ENCODE measurements at regions not wholly inside any gene's neighbourhood (a gene's known extent, or its start where the extent isn't known, plus 50 kb on each side); places are given as distances from the start of the nearest gene placed in this dataset.
"Not testable (repeated sequence)": the region's sequence is repeated elsewhere in the genome, so short reads cannot be mapped to it uniquely, and the experiment has no call there.

DNA sequence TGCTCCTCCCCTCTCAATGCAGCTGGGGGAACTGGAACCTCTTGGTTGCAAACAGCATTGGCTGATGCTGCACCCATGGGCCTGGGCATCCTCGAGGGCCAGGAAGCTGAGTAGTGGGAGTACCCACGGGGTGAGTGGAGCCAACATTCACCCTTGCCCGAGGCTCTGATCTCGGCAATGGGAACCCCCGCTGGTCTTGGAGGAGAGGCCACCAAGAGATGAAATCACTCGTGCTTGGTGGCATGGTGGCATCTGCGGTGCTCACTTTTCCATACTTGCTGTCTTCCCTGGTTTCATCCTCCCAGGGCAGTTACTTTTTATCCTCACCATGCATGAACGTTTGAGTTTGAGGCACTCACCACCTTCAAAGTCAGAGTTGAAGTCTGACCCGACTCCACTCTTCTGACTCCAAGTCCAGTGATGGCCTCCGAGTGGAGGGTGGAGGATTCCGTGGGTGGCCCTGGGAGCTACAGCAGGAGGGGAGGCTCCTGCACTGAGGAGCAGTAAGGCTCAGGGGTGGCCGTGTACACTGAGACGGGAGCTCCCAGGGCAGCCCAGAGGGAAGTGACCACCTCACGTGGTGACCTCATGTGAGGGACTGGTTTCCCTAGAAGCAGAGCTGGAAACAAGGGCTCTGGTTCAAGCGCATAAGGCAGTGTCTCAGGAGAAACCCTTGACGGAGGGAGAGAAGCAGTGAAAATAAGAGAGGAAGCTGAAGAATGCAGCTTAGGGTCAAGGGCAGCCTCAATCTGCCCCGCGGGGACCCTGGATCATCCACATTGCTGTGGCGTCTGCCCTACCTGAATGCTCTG is 349.1 kb downstream of the TCERG1L start:
- no peak for DNase-seq

DNA sequence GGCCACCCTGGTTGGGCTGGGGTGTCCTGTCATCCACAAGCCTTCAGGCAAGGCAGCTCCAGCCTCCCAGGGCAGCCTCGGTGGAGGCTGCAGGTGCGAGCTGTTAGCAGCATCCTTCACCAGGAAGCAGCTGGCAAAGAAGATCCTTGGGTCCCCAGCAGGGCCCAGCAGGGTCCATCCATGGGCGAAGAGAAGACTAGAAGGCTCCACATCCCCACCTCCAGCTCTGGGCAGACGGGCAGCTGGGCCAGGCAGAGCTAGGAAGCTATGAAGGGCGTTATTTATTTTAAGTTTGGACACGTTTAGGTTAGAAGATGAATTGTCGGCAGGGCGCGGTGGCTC is 348.5 kb downstream of the TCERG1L start:
- no peak for DNase-seq

DNA sequence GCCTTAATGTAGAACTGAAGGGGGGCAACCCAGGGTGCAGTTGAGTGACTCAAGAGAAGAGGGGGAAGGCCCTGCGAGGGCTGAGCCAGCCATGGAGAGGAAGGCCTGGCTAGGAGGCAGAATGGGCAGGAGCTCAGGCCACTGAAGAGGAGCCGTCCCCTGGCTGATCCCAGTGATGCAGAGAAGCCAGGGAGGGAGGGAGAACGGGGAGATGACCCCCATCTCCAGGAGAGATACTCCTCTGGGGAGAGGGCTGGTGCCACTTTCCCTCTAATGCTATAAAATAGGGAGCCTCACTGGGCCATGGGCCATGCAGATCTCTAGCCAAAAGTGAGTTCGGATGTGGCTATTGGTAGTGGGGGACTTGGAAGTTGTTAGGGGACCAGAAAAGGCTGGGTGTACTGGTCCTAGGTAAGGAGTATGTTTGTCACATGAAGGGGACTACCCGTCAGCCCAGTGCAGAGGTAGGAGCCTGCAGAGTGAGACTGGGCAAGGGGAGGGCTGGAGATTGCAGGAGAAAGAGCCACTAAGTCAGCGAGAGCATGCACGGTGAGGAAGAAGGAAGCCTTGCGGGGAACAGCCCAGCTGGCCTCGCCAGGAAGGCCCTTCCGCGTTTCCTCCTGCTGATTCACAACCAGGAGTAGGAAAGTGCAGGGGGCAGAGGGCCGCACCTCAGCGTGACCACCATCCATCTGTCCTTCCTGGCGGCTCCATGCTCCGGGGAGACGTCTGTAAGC is 347.6 kb downstream of the TCERG1L start:
- no peak for DNase-seq

DNA sequence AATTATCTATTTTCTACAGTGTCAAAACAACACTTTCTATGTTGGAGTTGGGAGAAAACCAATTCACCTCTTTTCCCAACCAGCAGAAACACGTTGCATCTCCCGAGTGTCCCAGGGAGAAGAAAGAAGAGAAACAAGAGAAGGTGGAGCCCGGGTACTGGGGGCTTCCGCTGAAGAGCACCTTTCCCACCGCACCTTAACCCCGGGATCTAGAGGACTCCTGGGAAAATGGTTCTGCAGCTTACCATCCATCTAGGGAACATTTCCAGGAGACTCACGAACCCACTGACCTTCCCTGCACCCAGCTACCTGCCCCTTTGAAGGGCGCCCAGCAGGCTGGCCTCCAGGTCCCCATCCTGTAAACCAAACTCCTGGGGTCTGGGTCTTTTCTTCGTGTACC is 346.8 kb downstream of the TCERG1L start:
- DNase-seq: no peak

DNA sequence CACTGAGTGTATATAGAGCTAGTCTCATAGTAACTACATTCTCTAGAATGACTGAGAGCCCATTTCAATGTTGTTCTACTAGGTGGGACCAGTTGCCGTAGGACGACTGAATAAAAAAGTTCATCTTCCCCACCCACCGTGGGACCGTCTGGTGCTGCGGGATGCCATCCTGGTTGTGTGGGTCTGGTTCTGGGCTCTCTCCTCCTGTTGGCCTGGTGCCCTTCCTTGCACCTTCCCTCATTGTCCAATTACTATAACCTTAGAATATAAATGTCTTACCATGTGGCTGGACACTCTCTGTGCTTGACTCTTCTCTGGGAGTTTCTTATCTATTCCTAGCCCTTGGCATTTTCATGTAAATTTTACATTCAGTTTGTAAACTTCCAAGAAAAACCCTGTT is 344.4 kb downstream of the TCERG1L start:
- no peak for DNase-seq

DNA sequence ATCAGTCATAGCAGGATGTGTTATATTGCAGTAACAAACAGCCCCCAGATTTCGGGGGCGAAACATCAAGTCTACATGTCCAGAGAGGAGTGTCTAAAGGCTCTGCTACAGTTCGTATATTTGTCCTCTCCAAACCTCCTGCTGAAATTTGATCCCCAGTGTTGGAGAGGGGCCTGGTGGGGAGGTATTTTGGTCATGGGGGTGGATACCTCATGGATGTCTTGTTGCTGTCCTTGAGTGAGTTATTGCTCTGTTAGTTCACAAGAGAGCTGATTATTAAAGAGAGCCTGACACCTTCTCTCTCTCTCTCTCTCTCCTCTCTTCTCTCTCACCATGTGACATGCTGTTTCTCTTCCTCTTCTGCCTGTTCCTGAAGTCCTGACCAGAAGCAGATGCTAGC is 343.7 kb downstream of the TCERG1L start:
- DNase-seq: no peak

DNA sequence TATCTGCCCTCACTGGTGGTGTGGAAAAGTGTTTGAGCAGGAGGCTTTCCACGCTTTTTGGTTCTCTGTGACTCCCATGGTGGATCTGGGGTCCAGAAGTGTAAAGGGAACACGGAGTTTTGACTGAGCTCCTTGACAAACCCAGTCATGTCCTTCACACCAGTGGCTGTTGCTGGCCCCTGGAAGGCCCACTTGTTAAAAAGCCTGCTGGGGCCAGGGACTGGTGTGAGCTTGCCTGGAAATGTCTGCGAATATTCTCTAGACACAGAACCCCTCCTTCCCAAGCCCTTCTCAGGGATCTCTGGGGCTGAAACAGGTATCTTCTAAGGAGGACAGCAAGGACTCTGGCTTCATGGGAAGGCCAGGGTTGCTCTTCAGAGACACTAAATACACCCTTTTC is 343.0 kb downstream of the TCERG1L start:
- no peak for DNase-seq

DNA sequence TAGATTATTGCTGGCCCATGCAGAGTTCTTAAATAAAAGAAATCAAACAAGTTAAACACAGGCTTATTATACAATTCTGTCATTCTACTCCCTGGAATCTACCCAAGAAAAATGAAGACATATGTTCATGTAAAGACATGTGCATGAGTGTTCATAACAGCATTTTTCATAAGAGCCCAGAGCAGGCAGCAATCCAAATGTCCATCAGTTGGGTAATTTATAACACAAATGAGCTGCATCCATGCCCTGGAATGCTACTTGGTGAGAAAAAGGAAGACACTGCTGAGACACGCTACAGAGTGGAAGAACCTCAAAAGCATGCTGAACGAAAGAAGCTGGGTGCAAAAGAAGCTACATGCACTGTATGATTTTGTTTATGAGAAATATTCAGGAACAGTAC is 342.6 kb downstream of the TCERG1L start:
- no peak for DNase-seq

DNA sequence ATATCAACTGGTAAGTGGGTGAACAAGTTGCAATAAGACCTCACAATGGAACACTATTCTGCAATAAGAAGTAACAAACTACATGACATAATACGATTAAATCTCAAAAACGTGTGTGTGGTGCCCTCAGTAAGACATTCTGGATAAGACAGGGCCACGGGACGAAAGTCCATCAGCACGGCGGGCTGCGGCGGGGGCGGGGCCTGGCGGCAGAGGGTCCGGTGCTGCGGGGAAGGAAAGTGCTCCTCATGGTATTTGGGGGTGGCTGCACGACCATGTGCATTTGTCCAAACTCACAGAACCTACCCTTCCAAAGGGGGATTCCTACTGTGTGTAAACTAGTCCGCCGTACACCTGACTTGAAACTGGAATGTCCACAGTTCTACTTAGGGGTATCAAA is 341.8 kb downstream of the TCERG1L start:
- DNase-seq: no peak

DNA sequence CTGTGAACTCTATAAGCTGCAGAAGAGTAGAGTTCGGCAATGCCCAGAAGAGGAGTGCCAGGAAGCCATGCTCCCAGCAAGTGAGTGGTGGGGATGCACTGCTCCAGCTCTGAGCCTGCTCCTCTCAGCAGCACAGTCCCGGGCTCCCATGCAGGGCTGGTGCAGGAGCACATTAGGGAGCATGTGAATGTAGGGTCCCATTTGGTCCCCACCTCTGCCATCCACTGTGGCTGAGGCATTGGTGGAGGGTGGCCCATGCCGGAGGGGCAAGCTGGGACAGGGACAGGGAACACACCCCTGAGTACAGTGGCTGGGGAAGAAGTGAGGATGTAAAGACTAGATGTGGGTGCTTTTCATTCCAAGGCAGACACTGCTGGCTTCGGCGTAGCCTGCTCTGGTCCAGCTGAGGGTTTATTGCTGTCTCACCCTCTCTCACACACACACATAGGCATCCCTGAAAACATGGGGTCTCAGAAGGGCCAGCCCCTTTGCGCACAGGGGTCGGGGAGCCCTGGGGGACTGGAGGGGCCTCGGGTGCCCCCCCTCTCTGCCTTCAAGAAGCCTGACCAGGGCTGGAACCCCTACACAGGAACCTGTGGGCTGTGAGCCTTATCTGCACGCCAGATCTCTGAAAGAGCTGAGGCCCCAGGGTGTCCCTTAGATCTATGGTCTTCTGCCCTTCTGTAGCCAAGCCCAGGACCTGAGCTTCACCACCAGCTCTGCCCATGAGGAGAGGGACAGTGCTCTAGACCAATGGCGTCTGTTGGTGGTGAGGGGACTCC is 341.0 kb downstream of the TCERG1L start:
- DNase-seq: no peak

DNA sequence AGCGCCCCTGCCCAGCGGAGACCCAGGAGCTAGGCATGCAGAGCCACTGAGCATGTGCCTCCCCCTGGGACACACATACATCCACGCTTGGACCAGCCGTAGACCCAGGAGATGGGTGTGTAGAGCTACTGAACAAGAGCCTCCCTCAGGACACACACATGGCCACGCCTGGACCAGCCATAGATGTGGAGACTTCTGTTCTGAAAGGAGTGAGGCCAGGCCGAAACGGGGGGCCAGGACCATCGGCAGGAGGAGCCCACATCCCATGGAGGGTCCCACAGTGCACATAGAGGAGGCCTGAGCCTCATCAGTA is 340.4 kb downstream of the TCERG1L start:
- no peak for DNase-seq

DNA sequence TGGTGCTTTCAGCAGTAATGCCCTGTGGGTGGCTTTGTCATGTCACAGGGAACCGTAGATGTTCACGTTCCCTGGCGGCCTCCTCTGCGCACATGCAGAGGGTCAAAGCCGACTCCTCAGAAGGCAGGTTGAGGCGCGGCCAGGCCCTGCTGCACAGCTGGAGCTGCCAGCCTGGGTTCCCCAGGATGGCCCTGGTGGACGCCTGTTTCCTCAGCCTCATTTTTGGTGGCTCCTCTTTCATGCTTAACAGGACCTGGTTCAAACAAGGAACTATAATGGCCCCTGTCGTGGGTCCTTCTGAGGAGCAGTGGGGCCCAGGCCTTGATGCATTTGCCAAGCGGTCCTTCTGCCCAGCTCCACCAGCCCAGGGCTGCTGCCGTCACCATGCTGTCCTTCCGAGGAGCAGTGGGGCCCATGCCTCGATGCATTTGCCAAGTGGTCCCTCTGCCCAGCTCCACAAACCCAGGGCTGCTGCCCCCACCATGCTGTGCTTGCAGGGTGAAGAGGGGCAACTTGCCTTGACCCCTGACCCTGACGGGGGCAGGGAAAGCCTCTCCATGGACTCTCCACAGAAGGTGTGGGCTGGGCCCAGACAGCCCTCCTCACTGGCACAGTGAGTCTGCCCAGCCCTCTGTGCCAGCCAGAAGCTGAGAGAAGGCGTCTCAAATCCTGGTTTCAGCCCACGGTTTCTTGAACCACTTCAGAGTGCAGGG is 338.2 kb downstream of the TCERG1L start:
- no peak for DNase-seq

DNA sequence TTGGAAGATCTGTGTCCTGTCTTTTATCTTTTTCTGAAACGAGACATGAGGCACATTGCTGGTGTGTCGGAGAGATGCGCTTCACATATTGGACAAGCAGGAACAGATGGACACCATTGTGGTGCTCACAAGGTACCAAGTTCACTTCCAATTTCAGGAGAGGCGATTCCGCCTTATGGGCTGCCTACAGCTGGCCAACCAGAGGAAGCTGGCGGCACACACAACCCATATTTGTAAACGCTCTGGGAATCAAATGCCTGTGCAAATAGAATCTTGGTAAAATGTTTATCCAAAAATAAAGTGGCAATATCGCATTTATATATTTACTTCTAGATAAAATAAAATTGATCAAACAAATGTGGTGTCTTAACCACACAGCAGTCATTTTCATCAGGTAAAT is 337.4 kb downstream of the TCERG1L start:
- DNase-seq: no peak

DNA sequence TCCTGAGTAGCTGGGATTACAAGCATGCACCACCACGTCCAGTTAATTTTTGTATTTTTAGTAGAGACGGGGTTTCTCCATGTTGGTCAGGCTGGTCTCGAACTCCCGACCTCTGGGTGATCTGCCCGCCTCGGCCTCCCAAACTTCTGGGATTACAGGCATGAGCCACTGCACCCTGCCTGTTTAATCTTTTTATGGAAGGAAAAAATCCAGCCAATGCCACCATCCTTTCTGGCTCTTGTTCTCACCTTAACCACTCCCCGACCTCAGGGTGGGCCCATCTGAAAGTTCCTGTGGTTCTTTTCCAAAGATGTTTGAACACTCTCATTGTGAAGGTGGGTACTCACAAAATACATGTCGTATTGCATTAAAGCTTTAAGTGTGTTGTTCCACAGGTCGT is 336.2 kb downstream of the TCERG1L start:
- DNase-seq: not testable (repeated sequence)

DNA sequence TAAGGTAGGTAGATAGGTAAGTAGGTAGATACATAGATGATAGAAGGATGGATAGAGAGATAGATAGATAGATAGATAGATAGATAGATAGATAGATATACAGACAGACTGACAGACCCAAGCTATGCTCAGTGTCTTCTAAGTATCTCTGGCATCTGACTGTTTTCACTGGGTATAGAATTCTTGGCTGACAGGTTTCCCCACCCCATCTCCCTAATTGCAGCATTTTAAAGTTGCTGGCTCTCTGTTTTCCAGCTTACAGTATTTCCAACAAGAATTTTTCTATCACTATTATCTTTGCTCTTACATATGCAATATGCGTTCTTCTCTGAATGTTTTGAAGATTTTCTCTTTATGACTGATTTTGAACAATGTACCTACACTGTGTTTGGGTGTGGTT is 328.7 kb downstream of the TCERG1L start:
- DNase-seq: no peak

DNA sequence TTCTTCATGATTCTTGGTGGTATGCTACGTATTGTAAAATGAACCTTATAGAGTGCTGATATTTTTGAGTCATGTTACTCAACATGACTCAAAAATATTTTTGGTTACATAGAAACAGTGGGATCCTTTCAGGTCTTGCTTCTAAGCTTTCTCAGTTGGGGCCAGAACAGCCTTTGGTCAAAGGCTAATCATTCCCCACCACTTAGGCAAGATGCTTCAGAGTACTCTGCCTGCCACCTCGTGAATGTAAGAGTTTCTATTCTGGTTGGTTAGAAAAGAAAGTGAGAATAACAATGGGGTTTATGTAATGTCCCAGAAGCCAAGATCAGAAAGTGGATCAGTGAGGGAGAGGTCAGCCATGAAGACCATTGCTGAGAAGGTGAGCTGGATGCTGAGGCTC is 327.8 kb downstream of the TCERG1L start:
- DNase-seq: no peak

DNA sequence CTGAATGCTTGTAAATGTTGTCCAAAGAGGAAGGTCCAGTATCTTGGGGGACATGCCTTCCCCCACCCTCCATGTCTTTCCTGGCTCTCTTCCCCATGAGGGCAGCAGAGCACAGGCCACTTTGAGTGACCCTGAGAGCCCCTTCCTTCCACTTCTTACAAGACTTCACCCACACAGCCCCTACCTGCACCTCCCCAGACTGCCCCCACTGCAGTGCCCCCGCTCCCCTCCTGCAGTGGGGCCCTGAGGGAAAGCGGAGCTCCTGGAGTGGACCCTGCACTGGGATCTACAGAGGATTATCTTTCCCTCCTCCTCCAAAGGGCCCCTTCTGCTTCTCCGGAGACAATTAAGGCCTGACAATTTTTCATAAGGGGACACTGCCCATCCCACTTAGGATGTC is 326.8 kb downstream of the TCERG1L start:
- no peak for DNase-seq

DNA sequence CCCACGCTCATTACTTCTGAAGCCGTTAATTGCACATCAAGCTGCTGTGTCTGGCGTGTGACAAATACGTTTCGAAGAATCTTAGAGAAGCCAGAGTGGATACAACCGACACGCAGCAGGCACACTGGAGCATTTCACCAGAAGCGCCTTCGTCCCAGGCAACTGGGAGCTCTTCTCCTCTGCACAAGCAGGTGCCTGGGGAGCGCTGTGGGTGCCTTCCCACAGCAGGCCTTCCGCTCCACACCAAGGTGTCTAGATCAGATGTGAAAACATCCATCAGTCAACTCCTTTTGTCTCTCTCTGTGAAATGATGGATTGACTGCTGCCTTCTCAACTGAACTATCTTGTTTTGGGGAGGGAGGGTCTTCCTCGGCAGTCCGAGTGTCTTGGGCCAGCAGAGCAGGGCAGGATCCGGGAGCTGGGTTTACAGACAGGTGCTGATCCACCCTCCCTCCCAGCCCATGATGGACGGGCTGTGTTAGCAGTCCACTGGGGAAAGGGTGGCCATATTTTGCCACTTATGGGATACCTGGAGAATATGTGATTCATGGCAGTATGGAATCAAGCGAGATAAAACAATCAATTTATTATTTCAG is 326.3 kb downstream of the TCERG1L start:
- DNase-seq: no peak

DNA sequence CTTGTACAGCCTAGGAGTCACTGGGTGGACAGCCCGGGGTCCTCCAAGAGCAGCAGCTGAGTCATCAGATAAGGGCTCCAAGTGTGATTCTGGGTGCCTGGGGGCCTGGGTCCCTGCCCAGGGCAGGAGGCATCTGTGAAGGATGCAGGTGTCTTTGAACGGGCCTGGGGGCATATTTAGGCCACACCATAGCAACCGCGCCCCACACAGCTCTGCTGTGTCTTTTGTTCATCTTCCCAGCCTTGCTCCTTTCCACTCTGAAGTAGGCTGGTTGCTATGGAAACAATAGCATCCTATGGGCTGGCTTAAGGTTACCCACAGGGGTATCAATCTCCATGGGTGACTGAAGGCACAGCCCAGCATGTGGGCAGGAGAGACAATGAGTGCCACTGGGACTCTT is 324.7 kb downstream of the TCERG1L start:
- no peak for DNase-seq

DNA sequence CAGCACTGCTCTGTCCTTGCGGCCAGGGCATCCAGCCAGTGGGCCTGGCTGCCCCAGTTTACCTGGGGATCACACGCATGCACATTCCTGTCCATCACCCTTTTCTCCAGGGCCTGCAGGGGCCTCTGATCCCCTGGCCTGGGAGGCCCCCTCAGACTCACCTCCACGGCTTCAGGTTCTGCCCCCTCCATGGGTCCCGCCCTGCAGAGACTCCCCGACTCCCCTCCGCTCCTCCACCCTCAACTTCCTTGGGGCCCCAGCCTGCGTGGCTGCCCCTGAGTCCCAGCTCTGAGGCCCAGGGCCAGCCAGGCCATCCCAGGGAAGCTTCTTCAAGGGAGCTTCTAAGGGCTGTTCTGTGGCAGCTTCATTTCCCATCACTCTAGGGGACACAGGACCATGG is 324.1 kb downstream of the TCERG1L start:
- no peak for DNase-seq

DNA sequence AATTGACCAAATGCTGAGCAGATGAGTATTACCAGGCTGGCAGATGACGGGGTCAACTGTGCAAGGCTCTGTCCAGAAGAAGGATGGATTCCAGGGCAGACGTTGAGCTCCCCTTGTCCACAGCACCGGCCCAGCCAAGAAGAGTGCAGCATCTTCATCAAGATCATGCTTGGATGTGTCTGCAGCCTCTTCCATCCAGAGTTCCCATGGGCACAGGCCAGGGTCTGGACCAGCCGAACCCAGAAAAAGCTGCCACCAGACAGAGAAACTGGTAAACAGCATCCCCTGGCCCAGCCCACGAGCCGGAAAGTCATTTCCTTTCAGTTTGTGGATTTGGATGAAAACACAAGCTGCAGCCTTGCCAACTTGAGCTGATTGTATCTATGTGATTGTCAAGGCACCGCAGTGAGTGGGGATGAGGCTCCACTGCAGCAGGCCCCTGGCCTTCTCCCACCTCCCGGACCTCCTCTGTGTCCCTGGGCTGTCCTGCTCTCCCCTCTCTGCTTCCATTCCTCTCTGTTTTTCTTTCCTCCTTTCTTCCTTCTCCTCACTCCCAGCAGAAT is 321.8 kb downstream of the TCERG1L start:
- DNase-seq: no peak

DNA sequence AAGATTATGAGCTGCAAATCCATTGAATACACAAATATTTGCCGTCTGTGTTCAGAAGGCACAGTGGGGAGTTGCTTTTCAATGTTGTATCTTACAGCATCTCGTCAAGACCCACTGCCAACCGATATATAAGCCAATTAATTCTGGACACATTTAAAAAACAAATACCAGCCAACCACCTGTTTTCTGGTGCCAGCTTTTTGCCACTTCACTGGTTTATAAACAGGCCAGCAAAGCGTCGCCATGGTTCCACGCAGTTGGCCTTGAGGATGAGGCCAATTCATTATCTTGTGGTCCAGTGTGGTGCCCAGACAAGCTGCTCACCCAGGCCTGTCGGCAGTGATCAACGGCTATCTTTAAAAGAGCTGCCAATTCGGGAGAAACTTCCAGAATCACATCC is 321.0 kb downstream of the TCERG1L start:
- DNase-seq: no peak

All from NCI-H2171 (cell line).